ENCODE measurements at regions not wholly inside any gene's neighbourhood (a gene's known extent, or its start where the extent isn't known, plus 50 kb on each side); places are given as distances from the start of the nearest gene placed in this dataset.

- Histone ChIP-seq H3K9me3 (no peaks in the 10 kb centered on the region), H3K27me3 (peaks cover 0 to 54% (median 0%) of the 10 kb centered on the region in 7 donors), H3K36me3 (no peaks in the 10 kb centered on the region), H3K4me1 (no peaks in the 10 kb centered on the region), H3K4me3 (no peak overlapping the region), H3K27ac (no peak overlapping the region)
- DNase-seq (no peak), ATAC-seq (no peak)
- WGBS, 2 donors = 79 to 80% methylated on average over 5 of the region's 5 CpGs
- TF ChIP-seq CTCF (IDR thresholded peaks at IDR 0.05) = no peak
- intact Hi-C loops (cut with DNase I) = no loop called here
These were observed 257.3 kb downstream of the ABHD5 start for GRCh38 chr3:43948013-43948412.

GRCh38 chr3:43949594-43949993 lies 258.9 kb downstream of the ABHD5 start:
- Histone ChIP-seq H3K27me3 (peaks cover 0 to 54% (median 0%) of the 10 kb centered on the region in 7 donors), H3K36me3 (no peaks in the 10 kb centered on the region), H3K27ac (no peak overlapping the region), H3K4me3 (no peak overlapping the region), H3K9me3 (no peaks in the 10 kb centered on the region), H3K4me1 (peaks cover 0 to 8% (median 0%) of the 10 kb centered on the region in 9 donors)
- WGBS, 2 donors = 67 to 70% methylated on average over 6 of the region's 6 CpGs
- DNase-seq = no peak
- ATAC-seq = no peak
- intact Hi-C loops (cut with DNase I) = no loop called here
- no peak for TF ChIP-seq CTCF (IDR thresholded peaks at IDR 0.05)

DNA sequence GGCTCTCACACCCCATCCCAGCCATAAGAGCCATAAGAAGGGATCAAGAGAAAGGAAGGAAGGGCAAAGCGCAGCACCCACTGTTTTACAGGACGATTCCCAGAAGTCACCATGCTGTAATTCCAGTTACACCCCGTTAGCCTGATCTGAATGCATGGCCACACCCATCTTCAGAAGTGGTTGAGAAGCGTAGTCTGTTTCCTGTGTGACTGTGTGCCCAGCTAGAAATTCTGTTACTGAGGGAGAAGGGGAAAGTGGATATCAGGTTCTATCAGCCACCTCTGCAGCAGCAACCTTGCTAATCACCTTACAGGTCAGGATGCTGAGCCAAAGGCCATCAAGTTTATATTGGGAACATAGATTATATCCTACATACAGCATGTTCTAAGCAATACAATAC lies 260.0 kb downstream of the ABHD5 start:
- no peak for ATAC-seq
- no peaks in the 10 kb centered on the region for H3K36me3 ChIP-seq
- no peaks in the 10 kb centered on the region for H3K9me3 ChIP-seq
- H3K27me3 ChIP-seq = peaks cover 0 to 52% (median 5%) of the 10 kb centered on the region in 7 donors
- no peak overlapping the region for H3K27ac ChIP-seq
- H3K4me1 ChIP-seq = peaks cover 0 to 8% (median 0%) of the 10 kb centered on the region in 9 donors
- DNase-seq = no peak
- no peak overlapping the region for H3K4me3 ChIP-seq
- WGBS, 2 donors = 49 to 72% methylated on average over 4 of the region's 4 CpGs
- intact Hi-C loops (cut with DNase I) = no loop called here
- TF ChIP-seq CTCF (IDR thresholded peaks at IDR 0.05) = no peak

- DNase-seq = no peak
- Histone ChIP-seq H3K36me3 (no peaks in the 10 kb centered on the region), H3K27me3 (peaks cover 0 to 47% (median 9%) of the 10 kb centered on the region in 7 donors), H3K4me1 (peaks cover 0 to 8% (median 0%) of the 10 kb centered on the region in 9 donors), H3K4me3 (no peak overlapping the region), H3K27ac (no peak overlapping the region), H3K9me3 (no peaks in the 10 kb centered on the region)
- no peak for ATAC-seq
- intact Hi-C loops (cut with DNase I) = no loop called here
- TF ChIP-seq CTCF (IDR thresholded peaks at IDR 0.05) = no peak
- WGBS, 2 donors = 81 to 83% methylated on average over 4 of the region's 4 CpGs
These were observed 261.1 kb downstream of the ABHD5 start for GRCh38 chr3:43951813-43952212.
